HCT116 (cell line): ENCODE measurements at regions not wholly inside any gene's neighbourhood (a gene's known extent, or its start where the extent isn't known, plus 50 kb on each side); places are given as distances from the start of the nearest gene placed in this dataset.

Experiments
- ATAC-seq: fragments of 200-7000 bp; cut with Tn5 transposase; 2 replicates; pipeline ENCODE4 v1.9.1; 2020; ENCODE audit warnings: mild to moderate bottlenecking, moderate library complexity
- BruUV-seq: library from RNA; stranded (reverse); fragments of 400-500 nt; replicated peaks from 2 replicates; lab custom pipeline; 2021; lab: Mats Ljungman, UMichigan
- CTCF ChIA-PET: fragments of 300-600 bp; sonication (Branson Sonifier 250); formaldehyde crosslinking; loops from one replicate; lab custom pipeline; 2021; ENCODE audit warnings: antibody characterized with exemption; lab: Charles Lee
- POLR2A ChIA-PET: fragments of 300-600, 350-600 bp; sonication (Branson Sonifier 250); formaldehyde crosslinking; loops from one replicate; lab custom pipeline; 2021; ENCODE audit warnings: antibody characterized with exemption; lab: Charles Lee
- RAD21 ChIA-PET, 2 experiments: fragments of 300-600 bp; sonication (Branson Sonifier 250); formaldehyde crosslinking; loops; one replicate each; lab custom pipeline; 2023; ENCODE audit warnings: low total read pairs in 2 of 2; ENCODE audit not compliant: uncharacterized antibody in 2 of 2, unreplicated experiment in 2 of 2, low non-redundant PET in 1 of 2; lab: Charles Lee
- DNase-seq: peaks from one replicate; pipeline ENCODE4 v3.0.0-alpha.2; 2010; ENCODE audit warnings: low read depth, low spot score
- H2AFZ ChIP-seq: fragments of 200-600 bp; shearing (Covaris generic), sonication (generic); 2 replicates; pipeline ENCODE4 v1.6.1; 2017; ENCODE audit warnings: low read depth, mixed run types, mixed read lengths, antibody characterized with exemption, low read length; ENCODE audit not compliant: poor library complexity, severe bottlenecking
- H3K27ac ChIP-seq: 2 replicates; pipeline ENCODE4 v1.5.1; 2012; ENCODE audit warnings: low read depth, low read length
- H3K27me3 ChIP-seq: fragments of 200-600 bp; sonication (generic); 2 replicates; pipeline ENCODE4 v1.6.1; 2016; ENCODE audit warnings: mixed run types, low read length, mixed read lengths; ENCODE audit not compliant: insufficient read depth
- H3K36me3 ChIP-seq, 2 experiments: fragments of 200-500 bp in 1 of 2; fragments of 200-600 bp in 1 of 2; sonication (Bioruptor generic) in 1 of 2; sonication (generic) in 1 of 2; 2 replicates each; pipeline versions ENCODE4 v1.5.1 to v1.6.1; 2014 to 2016; ENCODE audit warnings: low read length in 2 of 2, inconsistent platforms in 1 of 2, mixed read lengths in 1 of 2, mixed run types in 1 of 2; ENCODE audit not compliant: insufficient read depth in 2 of 2, control insufficient read depth in 1 of 2
- H3K4me1 ChIP-seq, 2 experiments: fragments of 200-600 bp in 1 of 2; sonication (generic) in 1 of 2; 2 replicates each; pipeline versions ENCODE4 v1.5.1 to v1.6.1; 2012 to 2017; ENCODE audit warnings: low read length in 2 of 2, inconsistent platforms in 1 of 2, mild to moderate bottlenecking in 1 of 2, mixed read lengths in 1 of 2, mixed run types in 1 of 2, moderate library complexity in 1 of 2; ENCODE audit not compliant: insufficient read depth in 2 of 2, control insufficient read depth in 1 of 2
- H3K4me2 ChIP-seq: fragments of 200-600 bp; sonication (generic); 2 replicates; pipeline ENCODE4 v1.6.1; 2017; ENCODE audit warnings: mixed run types, low read length, mixed read lengths
- H3K4me3 ChIP-seq, 2 experiments: fragments of 200-600 bp in 1 of 2; sonication (generic) in 1 of 2; replicated peaks in 1 of 2; 2 replicates each; pipeline ENCODE4 v1.5.1; 2011 to 2016; ENCODE audit warnings: low read length in 2 of 2, control low read depth in 1 of 2, low read depth in 1 of 2, mild to moderate bottlenecking in 1 of 2, mixed read lengths in 1 of 2, mixed run types in 1 of 2
- H3K79me2 ChIP-seq: fragments of 200-600 bp; sonication (generic); 2 replicates; pipeline ENCODE4 v1.6.1; 2017; ENCODE audit warnings: mild to moderate bottlenecking, mixed run types, low read length, moderate library complexity, mixed read lengths; ENCODE audit not compliant: insufficient read depth
- H3K9ac ChIP-seq: fragments of 200-600 bp; sonication (generic); 2 replicates; pipeline ENCODE4 v1.6.1; 2016; ENCODE audit warnings: low read length, mixed read lengths
- H3K9me2 ChIP-seq: fragments of 200-600 bp; sonication (generic), shearing (Covaris generic); 2 replicates; pipeline ENCODE4 v1.6.1; 2017; ENCODE audit warnings: mixed run types, mild to moderate bottlenecking, moderate library complexity; ENCODE audit not compliant: insufficient read depth
- H3K9me3 ChIP-seq, 2 experiments: fragments of 200-500 bp in 1 of 2; fragments of 200-600 bp in 1 of 2; sonication (Bioruptor generic) in 1 of 2; sonication (generic) in 1 of 2; 2 replicates each; pipeline ENCODE4 v1.6.1; 2014 to 2017; ENCODE audit warnings: low read length in 2 of 2, mixed read lengths in 2 of 2, inconsistent platforms in 1 of 2, low read depth in 1 of 2, mild to moderate bottlenecking in 1 of 2, mixed run types in 1 of 2, moderate library complexity in 1 of 2; ENCODE audit not compliant: control insufficient read depth in 1 of 2, insufficient read depth in 1 of 2
- H4K20me1 ChIP-seq: fragments of 200-600 bp; sonication (generic), shearing (Covaris generic); 2 replicates; pipeline ENCODE4 v1.6.1; 2017; ENCODE audit warnings: mixed run types, mild to moderate bottlenecking, moderate library complexity; ENCODE audit not compliant: insufficient read depth
- CTCF ChIP-seq, 3 experiments: fragments of 200-600 bp in 1 of 3; sonication (generic) in 1 of 3; IDR thresholded peaks in 2 of 3; conservative IDR thresholded peaks in 1 of 3; 2 replicates each; pipeline ENCODE4 v1.5.1; 2012 to 2017; ENCODE audit warnings: low read depth in 2 of 3, low read length in 2 of 3, antibody characterized with exemption in 1 of 3, borderline replicate concordance in 1 of 3, control low read depth in 1 of 3, mild to moderate bottlenecking in 1 of 3, mixed read lengths in 1 of 3, mixed run types in 1 of 3, moderate library complexity in 1 of 3; ENCODE audit not compliant: insufficient read depth in 1 of 3
- EZH2phosphoT487 ChIP-seq: fragments of 200-600 bp; IDR thresholded peaks from 2 replicates; pipeline ENCODE4 v1.6.1; 2018; ENCODE audit warnings: antibody characterized with exemption, borderline replicate concordance
- JUND ChIP-seq: IDR thresholded peaks from 2 replicates; pipeline ENCODE4 v1.6.1; 2012
- MAX ChIP-seq: IDR thresholded peaks from 2 replicates; pipeline ENCODE4 v1.6.1; 2012
- POLR2A ChIP-seq: IDR thresholded peaks from 2 replicates; pipeline ENCODE4 v1.7.0; 2011; ENCODE audit warnings: borderline replicate concordance; ENCODE audit not compliant: insufficient read depth, insufficient read length; ENCODE audit errors: extremely low read depth
- POLR2AphosphoS5 ChIP-seq: IDR thresholded peaks from 2 replicates; pipeline ENCODE4 v1.6.1; 2011; ENCODE audit warnings: mild to moderate bottlenecking, low read depth, low read length, moderate library complexity
- RAD21 ChIP-seq: IDR thresholded peaks from 2 replicates; pipeline ENCODE4 v1.6.1; 2012; ENCODE audit warnings: low read depth, mild to moderate bottlenecking
- REST ChIP-seq: IDR thresholded peaks from 2 replicates; pipeline ENCODE4 v1.6.1; 2012; ENCODE audit warnings: low read depth
- intact Hi-C: fragments of 100-400 bp; cut with micrococcal nuclease; formaldehyde crosslinking; loops from 2 replicates; pipeline ENCODE4 v1.10.0; 2022

- Histone ChIP-seq H3K4me3 (no peak overlapping the region), H3K36me3 (no peaks in the 10 kb centered on the region), H2AFZ (no peak overlapping the region), H4K20me1 (no peaks in the 10 kb centered on the region), H3K9me3 (no peaks in the 10 kb centered on the region), H3K27me3 (peaks cover 12% of the 10 kb centered on the region; the same call in 1 of the 2 replicates), H3K79me2 (no peaks in the 10 kb centered on the region), H3K4me1 (no peaks in the 10 kb centered on the region), H3K9me2 (no peaks in the 10 kb centered on the region), H3K27ac (no peak overlapping the region)
- POLR2A ChIA-PET = no interaction called here
- no TSS peak for BruUV-seq
- RAD21 ChIA-PET = no interaction called here
- ATAC-seq = no peak
- intact Hi-C loops = no loop called here
- CTCF ChIA-PET = no interaction called here
- no peak for DNase-seq
- no peak for TF ChIP-seq REST
- no peak for TF ChIP-seq RAD21
- TF ChIP-seq MAX = no peak
- no peak for TF ChIP-seq POLR2A
- no peak for TF ChIP-seq JUND
- no peak for TF ChIP-seq EZH2phosphoT487
- TF ChIP-seq POLR2AphosphoS5 = no peak
- TF ChIP-seq CTCF (IDR thresholded peaks at IDR 0.05 in 2 of 3, conservative IDR thresholded peaks at IDR 0.05 in 1 of 3; ENCODE audit: borderline replicate concordance in 1 of 3, insufficient read depth in 1 of 3, low read depth in 2 of 3, low read length in 2 of 3) = no peak
- TF ChIP-seq, all 23 proteins: peak for 0
- Histone ChIP-seq H3K4me2 (no peak overlapping the region), H3K9ac (no peak overlapping the region)
Measured at GRCh38 chr16:17887963-17888362, 417.2 kb upstream of the XYLT1 start.
